GM23338 (cell line): ENCODE measurements at regions not wholly inside any gene's neighbourhood (a gene's known extent, or its start where the extent isn't known, plus 50 kb on each side); places are given as distances from the start of the nearest gene placed in this dataset.

Experiments
- CREB1 ChIP-seq: fragments of 250-450 bp; sonication (Bioruptor Pico); IDR thresholded peaks from 2 replicates; pipeline ENCODE4 v1.5.0; 2020; ENCODE audit warnings: low read depth, mild to moderate bottlenecking, moderate library complexity
- EZH2 ChIP-seq: fragments of 200-600 bp; sonication (generic); IDR thresholded peaks from one replicate; pipeline ENCODE4 v1.8.0; 2017; ENCODE audit warnings: antibody characterized with exemption, mild to moderate bottlenecking, low read depth; ENCODE audit not compliant: unreplicated experiment
- EZH2phosphoT487 ChIP-seq: fragments of 200-600 bp; sonication (generic); IDR thresholded peaks from one replicate; pipeline ENCODE4 v1.8.1; 2018; ENCODE audit warnings: antibody characterized with exemption; ENCODE audit not compliant: unreplicated experiment
- JUNB ChIP-seq: IDR thresholded peaks from one replicate; pipeline ENCODE4 v1.6.1; 2016; ENCODE audit warnings: antibody characterized with exemption; ENCODE audit not compliant: unreplicated experiment
- NANOG ChIP-seq: IDR thresholded peaks from 2 replicates; pipeline ENCODE4 v1.6.1; 2016; ENCODE audit warnings: antibody characterized with exemption, borderline replicate concordance
- POLR2AphosphoS5 ChIP-seq: IDR thresholded peaks from 2 replicates; pipeline ENCODE4 v1.6.1; 2016; ENCODE audit warnings: antibody characterized with exemption, low read depth
- STAT1 ChIP-seq: IDR thresholded peaks from one replicate; pipeline ENCODE4 v1.6.1; 2016; ENCODE audit warnings: antibody characterized with exemption; ENCODE audit not compliant: unreplicated experiment
- ZNF114 ChIP-seq: fragments of 250-450 bp; sonication (Bioruptor Pico); IDR thresholded peaks from 2 replicates; pipeline ENCODE4 v1.5.0; 2020; ENCODE audit warnings: mild to moderate bottlenecking, moderate library complexity
- ZNF331 ChIP-seq: fragments of 250-450 bp; sonication (Bioruptor Pico); IDR thresholded peaks from 2 replicates; pipeline ENCODE4 v1.5.0; 2020; ENCODE audit warnings: low read depth, mild to moderate bottlenecking, moderate library complexity
- TF ChIP-seq, protein P1 (sequence below), 2 experiments: fragments of 200-600 bp in 1 of 2; sonication (generic) in 1 of 2; conservative IDR thresholded peaks; 2 replicates each; pipeline versions ENCODE4 v1.5.1 to v1.6.1; 2016 to 2017; ENCODE audit warnings: antibody characterized with exemption in 2 of 2, low read depth in 2 of 2, mild to moderate bottlenecking in 2 of 2, moderate library complexity in 1 of 2
- TF ChIP-seq, protein P2 (sequence below): IDR thresholded peaks from one replicate; pipeline ENCODE4 v1.6.1; 2018; ENCODE audit warnings: antibody characterized with exemption; ENCODE audit not compliant: unreplicated experiment
- TF ChIP-seq, protein P3 (sequence below): IDR thresholded peaks from 2 replicates; pipeline ENCODE4 v1.6.1; 2016; ENCODE audit warnings: antibody characterized with exemption
- TF ChIP-seq, protein P4 (sequence below): fragments of 250-450 bp; sonication (Bioruptor Pico); IDR thresholded peaks from 2 replicates; pipeline ENCODE4 v1.5.0; 2020; ENCODE audit warnings: mild to moderate bottlenecking, moderate library complexity

DNA sequence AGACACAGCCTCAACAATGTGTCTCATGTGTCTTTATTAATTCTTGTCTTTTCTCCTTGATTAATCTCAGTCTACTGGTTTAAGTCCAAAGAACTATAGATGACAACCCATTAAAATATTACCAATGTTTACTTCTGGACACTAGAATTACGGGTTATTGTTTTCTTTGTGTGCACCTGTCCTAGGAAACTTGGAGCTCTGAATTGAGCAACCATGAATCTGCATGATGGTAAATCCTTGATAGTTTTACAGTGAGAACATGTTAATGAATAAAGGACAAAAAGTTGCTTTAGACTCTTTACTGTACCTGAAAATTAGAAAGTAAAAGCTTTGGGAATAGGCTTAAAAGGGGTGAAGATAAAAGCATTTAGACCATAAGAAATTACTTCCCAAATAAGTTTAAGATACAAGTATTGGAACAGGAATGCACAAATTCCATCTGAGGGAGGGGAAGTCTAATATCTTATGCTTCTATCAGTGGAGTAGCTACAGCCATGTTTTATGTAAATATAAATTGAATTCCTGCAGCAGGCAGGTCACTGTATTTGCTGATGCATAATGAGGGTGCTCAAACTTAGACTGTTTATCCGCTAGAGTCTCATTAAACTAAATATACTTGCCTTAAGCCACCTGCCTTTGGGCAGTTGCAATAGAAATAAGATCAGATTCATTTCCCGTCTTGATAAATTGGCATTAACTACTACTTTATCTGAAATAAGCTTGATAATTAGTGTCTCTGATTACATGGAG, 603.7 kb upstream of the GCFC2 start:
- no peak for TF ChIP-seq POLR2AphosphoS5
- TF ChIP-seq, protein P1, sequence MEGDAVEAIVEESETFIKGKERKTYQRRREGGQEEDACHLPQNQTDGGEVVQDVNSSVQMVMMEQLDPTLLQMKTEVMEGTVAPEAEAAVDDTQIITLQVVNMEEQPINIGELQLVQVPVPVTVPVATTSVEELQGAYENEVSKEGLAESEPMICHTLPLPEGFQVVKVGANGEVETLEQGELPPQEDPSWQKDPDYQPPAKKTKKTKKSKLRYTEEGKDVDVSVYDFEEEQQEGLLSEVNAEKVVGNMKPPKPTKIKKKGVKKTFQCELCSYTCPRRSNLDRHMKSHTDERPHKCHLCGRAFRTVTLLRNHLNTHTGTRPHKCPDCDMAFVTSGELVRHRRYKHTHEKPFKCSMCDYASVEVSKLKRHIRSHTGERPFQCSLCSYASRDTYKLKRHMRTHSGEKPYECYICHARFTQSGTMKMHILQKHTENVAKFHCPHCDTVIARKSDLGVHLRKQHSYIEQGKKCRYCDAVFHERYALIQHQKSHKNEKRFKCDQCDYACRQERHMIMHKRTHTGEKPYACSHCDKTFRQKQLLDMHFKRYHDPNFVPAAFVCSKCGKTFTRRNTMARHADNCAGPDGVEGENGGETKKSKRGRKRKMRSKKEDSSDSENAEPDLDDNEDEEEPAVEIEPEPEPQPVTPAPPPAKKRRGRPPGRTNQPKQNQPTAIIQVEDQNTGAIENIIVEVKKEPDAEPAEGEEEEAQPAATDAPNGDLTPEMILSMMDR (conservative IDR thresholded peaks at IDR 0.05; ENCODE audit: low read depth in 2 of 2) = no peak
- no peak for TF ChIP-seq CREB1 (CRISPR knock-in tag)
- TF ChIP-seq EZH2 = no peak
- TF ChIP-seq, protein P2, sequence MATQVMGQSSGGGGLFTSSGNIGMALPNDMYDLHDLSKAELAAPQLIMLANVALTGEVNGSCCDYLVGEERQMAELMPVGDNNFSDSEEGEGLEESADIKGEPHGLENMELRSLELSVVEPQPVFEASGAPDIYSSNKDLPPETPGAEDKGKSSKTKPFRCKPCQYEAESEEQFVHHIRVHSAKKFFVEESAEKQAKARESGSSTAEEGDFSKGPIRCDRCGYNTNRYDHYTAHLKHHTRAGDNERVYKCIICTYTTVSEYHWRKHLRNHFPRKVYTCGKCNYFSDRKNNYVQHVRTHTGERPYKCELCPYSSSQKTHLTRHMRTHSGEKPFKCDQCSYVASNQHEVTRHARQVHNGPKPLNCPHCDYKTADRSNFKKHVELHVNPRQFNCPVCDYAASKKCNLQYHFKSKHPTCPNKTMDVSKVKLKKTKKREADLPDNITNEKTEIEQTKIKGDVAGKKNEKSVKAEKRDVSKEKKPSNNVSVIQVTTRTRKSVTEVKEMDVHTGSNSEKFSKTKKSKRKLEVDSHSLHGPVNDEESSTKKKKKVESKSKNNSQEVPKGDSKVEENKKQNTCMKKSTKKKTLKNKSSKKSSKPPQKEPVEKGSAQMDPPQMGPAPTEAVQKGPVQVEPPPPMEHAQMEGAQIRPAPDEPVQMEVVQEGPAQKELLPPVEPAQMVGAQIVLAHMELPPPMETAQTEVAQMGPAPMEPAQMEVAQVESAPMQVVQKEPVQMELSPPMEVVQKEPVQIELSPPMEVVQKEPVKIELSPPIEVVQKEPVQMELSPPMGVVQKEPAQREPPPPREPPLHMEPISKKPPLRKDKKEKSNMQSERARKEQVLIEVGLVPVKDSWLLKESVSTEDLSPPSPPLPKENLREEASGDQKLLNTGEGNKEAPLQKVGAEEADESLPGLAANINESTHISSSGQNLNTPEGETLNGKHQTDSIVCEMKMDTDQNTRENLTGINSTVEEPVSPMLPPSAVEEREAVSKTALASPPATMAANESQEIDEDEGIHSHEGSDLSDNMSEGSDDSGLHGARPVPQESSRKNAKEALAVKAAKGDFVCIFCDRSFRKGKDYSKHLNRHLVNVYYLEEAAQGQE = no peak
- no peak for TF ChIP-seq STAT1
- no peak for TF ChIP-seq JUNB
- no peak for TF ChIP-seq EZH2phosphoT487
- TF ChIP-seq NANOG = no peak
- no peak for TF ChIP-seq ZNF114 (CRISPR knock-in tag)
- TF ChIP-seq, protein P3, sequence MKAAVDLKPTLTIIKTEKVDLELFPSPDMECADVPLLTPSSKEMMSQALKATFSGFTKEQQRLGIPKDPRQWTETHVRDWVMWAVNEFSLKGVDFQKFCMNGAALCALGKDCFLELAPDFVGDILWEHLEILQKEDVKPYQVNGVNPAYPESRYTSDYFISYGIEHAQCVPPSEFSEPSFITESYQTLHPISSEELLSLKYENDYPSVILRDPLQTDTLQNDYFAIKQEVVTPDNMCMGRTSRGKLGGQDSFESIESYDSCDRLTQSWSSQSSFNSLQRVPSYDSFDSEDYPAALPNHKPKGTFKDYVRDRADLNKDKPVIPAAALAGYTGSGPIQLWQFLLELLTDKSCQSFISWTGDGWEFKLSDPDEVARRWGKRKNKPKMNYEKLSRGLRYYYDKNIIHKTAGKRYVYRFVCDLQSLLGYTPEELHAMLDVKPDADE = no peak
- TF ChIP-seq, protein P4, sequence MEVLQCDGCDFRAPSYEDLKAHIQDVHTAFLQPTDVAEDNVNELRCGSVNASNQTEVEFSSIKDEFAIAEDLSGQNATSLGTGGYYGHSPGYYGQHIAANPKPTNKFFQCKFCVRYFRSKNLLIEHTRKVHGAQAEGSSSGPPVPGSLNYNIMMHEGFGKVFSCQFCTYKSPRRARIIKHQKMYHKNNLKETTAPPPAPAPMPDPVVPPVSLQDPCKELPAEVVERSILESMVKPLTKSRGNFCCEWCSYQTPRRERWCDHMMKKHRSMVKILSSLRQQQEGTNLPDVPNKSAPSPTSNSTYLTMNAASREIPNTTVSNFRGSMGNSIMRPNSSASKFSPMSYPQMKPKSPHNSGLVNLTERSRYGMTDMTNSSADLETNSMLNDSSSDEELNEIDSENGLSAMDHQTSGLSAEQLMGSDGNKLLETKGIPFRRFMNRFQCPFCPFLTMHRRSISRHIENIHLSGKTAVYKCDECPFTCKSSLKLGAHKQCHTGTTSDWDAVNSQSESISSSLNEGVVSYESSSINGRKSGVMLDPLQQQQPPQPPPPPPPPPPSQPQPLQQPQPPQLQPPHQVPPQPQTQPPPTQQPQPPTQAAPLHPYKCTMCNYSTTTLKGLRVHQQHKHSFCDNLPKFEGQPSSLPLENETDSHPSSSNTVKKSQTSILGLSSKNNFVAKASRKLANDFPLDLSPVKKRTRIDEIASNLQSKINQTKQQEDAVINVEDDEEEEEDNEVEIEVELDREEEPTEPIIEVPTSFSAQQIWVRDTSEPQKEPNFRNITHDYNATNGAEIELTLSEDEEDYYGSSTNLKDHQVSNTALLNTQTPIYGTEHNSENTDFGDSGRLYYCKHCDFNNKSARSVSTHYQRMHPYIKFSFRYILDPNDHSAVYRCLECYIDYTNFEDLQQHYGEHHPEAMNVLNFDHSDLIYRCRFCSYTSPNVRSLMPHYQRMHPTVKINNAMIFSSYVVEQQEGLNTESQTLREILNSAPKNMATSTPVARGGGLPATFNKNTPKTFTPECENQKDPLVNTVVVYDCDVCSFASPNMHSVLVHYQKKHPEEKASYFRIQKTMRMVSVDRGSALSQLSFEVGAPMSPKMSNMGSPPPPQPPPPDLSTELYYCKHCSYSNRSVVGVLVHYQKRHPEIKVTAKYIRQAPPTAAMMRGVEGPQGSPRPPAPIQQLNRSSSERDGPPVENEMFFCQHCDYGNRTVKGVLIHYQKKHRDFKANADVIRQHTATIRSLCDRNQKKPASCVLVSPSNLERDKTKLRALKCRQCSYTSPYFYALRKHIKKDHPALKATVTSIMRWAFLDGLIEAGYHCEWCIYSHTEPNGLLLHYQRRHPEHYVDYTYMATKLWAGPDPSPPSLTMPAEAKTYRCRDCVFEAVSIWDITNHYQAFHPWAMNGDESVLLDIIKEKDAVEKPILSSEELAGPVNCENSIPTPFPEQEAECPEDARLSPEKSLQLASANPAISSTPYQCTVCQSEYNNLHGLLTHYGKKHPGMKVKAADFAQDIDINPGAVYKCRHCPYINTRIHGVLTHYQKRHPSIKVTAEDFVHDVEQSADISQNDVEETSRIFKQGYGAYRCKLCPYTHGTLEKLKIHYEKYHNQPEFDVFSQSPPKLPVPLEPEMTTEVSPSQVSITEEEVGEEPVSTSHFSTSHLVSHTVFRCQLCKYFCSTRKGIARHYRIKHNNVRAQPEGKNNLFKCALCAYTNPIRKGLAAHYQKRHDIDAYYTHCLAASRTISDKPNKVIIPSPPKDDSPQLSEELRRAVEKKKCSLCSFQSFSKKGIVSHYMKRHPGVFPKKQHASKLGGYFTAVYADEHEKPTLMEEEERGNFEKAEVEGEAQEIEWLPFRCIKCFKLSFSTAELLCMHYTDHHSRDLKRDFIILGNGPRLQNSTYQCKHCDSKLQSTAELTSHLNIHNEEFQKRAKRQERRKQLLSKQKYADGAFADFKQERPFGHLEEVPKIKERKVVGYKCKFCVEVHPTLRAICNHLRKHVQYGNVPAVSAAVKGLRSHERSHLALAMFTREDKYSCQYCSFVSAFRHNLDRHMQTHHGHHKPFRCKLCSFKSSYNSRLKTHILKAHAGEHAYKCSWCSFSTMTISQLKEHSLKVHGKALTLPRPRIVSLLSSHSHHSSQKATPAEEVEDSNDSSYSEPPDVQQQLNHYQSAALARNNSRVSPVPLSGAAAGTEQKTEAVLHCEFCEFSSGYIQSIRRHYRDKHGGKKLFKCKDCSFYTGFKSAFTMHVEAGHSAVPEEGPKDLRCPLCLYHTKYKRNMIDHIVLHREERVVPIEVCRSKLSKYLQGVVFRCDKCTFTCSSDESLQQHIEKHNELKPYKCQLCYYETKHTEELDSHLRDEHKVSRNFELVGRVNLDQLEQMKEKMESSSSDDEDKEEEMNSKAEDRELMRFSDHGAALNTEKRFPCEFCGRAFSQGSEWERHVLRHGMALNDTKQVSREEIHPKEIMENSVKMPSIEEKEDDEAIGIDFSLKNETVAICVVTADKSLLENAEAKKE = no peak
- no peak for TF ChIP-seq ZNF331 (CRISPR knock-in tag)
